ENCODE measurements at regions not wholly inside any gene's neighbourhood (a gene's known extent, or its start where the extent isn't known, plus 50 kb on each side); places are given as distances from the start of the nearest gene placed in this dataset.
A peak's percentile ranks its signal among the peaks of the same experiment; 100 is the strongest.

DNA sequence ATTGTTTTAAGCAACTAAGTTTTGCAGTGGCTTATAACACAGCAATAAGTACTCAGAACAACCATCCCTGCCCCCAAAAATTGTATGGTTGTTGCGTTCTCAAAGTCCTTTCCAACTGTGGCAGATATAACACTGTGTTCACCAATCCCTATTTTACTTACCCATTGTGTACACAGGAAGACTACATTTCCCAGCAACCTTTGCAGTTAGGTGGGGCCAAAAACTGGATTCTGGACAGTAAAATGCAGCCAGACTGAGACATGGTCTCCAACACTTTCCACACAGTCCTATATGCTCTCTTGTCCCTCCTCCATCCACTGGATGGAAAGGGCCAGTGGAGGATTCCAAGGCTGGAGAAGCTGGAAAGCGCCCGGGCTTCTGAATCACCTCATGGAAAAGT lies 523.6 kb downstream of the BCOR start:
- H4K20me1 ChIP-seq (ENCODE audit: insufficient read depth): no peaks in the 10 kb centered on the region

More for the DNA sequence above, 523.6 kb downstream of the BCOR start:
- ChIA-PET POLR2A (no interaction called here), RAD21 (ENCODE audit: low non-redundant PET in 1 of 2, low total read pairs in 2 of 2, uncharacterized antibody in 2 of 2, unreplicated experiment in 2 of 2) (no interaction called here), CTCF (no interaction called here)
- Histone ChIP-seq H3K9me3 (ENCODE audit: control insufficient read depth in 1 of 2, insufficient read depth in 1 of 2, low read depth in 1 of 2, low read length in 2 of 2) (no peaks in the 10 kb centered on the region), H3K9ac (ENCODE audit: low read length) (no peak overlapping the region), H3K4me3 (replicated peaks in 1 of 2; ENCODE audit: low read depth in 1 of 2, low read length in 2 of 2) (no peak overlapping the region), H3K36me3 (ENCODE audit: control insufficient read depth in 1 of 2, insufficient read depth in 2 of 2, low read length in 2 of 2) (no peaks in the 10 kb centered on the region), H3K4me2 (ENCODE audit: low read length) (no peak overlapping the region), H3K9me2 (ENCODE audit: insufficient read depth) (no peaks in the 10 kb centered on the region), H3K27ac (ENCODE audit: low read depth, low read length) (no peak overlapping the region), H3K4me1 (ENCODE audit: control insufficient read depth in 1 of 2, insufficient read depth in 2 of 2, low read length in 2 of 2) (no peaks in the 10 kb centered on the region), H3K79me2 (ENCODE audit: insufficient read depth, low read length) (no peaks in the 10 kb centered on the region), H2AFZ (ENCODE audit: low read depth, low read length, poor library complexity, severe bottlenecking) (no peak overlapping the region), H3K27me3 (ENCODE audit: insufficient read depth, low read length) (no peaks in the 10 kb centered on the region)
- ATAC-seq: peak; percentile 49; the same call in 1 of the 2 replicates
- TF ChIP-seq JUND (IDR thresholded peaks at IDR 0.05) (no peak), TCF7L2 (IDR thresholded peaks at IDR 0.05; ENCODE audit: borderline replicate concordance, extremely low read depth, insufficient read depth, insufficient read length) (no peak), EZH2phosphoT487 (IDR thresholded peaks at IDR 0.05; ENCODE audit: borderline replicate concordance) (no peak), RAD21 (IDR thresholded peaks at IDR 0.05; ENCODE audit: low read depth) (no peak), ELF1 (IDR thresholded peaks at IDR 0.05; ENCODE audit: borderline replicate concordance, low read depth) (no peak), EGR1 (IDR thresholded peaks at IDR 0.05; ENCODE audit: low read depth) (no peak), FOSL1 (IDR thresholded peaks at IDR 0.05; ENCODE audit: low read depth) (no peak), POLR2A (IDR thresholded peaks at IDR 0.05; ENCODE audit: borderline replicate concordance, extremely low read depth, insufficient read depth, insufficient read length) (no peak), ZFX (IDR thresholded peaks at IDR 0.05) (no peak), SP1 (IDR thresholded peaks at IDR 0.05; ENCODE audit: low read depth) (no peak), POLR2AphosphoS5 (IDR thresholded peaks at IDR 0.05; ENCODE audit: low read depth, low read length) (no peak), EZH2 (IDR thresholded peaks at IDR 0.05) (no peak)
- TF ChIP-seq, protein P1, sequence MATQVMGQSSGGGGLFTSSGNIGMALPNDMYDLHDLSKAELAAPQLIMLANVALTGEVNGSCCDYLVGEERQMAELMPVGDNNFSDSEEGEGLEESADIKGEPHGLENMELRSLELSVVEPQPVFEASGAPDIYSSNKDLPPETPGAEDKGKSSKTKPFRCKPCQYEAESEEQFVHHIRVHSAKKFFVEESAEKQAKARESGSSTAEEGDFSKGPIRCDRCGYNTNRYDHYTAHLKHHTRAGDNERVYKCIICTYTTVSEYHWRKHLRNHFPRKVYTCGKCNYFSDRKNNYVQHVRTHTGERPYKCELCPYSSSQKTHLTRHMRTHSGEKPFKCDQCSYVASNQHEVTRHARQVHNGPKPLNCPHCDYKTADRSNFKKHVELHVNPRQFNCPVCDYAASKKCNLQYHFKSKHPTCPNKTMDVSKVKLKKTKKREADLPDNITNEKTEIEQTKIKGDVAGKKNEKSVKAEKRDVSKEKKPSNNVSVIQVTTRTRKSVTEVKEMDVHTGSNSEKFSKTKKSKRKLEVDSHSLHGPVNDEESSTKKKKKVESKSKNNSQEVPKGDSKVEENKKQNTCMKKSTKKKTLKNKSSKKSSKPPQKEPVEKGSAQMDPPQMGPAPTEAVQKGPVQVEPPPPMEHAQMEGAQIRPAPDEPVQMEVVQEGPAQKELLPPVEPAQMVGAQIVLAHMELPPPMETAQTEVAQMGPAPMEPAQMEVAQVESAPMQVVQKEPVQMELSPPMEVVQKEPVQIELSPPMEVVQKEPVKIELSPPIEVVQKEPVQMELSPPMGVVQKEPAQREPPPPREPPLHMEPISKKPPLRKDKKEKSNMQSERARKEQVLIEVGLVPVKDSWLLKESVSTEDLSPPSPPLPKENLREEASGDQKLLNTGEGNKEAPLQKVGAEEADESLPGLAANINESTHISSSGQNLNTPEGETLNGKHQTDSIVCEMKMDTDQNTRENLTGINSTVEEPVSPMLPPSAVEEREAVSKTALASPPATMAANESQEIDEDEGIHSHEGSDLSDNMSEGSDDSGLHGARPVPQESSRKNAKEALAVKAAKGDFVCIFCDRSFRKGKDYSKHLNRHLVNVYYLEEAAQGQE (IDR thresholded peaks at IDR 0.05; ENCODE audit: low read depth): no peak
- TF ChIP-seq, protein P2, sequence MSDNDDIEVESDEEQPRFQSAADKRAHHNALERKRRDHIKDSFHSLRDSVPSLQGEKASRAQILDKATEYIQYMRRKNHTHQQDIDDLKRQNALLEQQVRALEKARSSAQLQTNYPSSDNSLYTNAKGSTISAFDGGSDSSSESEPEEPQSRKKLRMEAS (IDR thresholded peaks at IDR 0.05): no peak
- TF ChIP-seq, protein P3, sequence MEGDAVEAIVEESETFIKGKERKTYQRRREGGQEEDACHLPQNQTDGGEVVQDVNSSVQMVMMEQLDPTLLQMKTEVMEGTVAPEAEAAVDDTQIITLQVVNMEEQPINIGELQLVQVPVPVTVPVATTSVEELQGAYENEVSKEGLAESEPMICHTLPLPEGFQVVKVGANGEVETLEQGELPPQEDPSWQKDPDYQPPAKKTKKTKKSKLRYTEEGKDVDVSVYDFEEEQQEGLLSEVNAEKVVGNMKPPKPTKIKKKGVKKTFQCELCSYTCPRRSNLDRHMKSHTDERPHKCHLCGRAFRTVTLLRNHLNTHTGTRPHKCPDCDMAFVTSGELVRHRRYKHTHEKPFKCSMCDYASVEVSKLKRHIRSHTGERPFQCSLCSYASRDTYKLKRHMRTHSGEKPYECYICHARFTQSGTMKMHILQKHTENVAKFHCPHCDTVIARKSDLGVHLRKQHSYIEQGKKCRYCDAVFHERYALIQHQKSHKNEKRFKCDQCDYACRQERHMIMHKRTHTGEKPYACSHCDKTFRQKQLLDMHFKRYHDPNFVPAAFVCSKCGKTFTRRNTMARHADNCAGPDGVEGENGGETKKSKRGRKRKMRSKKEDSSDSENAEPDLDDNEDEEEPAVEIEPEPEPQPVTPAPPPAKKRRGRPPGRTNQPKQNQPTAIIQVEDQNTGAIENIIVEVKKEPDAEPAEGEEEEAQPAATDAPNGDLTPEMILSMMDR (IDR thresholded peaks at IDR 0.05 in 2 of 3, conservative IDR thresholded peaks at IDR 0.05 in 1 of 3; ENCODE audit: borderline replicate concordance in 1 of 3, insufficient read depth in 1 of 3, low read depth in 2 of 3, low read length in 2 of 3): no peak
- TF ChIP-seq, protein P4, sequence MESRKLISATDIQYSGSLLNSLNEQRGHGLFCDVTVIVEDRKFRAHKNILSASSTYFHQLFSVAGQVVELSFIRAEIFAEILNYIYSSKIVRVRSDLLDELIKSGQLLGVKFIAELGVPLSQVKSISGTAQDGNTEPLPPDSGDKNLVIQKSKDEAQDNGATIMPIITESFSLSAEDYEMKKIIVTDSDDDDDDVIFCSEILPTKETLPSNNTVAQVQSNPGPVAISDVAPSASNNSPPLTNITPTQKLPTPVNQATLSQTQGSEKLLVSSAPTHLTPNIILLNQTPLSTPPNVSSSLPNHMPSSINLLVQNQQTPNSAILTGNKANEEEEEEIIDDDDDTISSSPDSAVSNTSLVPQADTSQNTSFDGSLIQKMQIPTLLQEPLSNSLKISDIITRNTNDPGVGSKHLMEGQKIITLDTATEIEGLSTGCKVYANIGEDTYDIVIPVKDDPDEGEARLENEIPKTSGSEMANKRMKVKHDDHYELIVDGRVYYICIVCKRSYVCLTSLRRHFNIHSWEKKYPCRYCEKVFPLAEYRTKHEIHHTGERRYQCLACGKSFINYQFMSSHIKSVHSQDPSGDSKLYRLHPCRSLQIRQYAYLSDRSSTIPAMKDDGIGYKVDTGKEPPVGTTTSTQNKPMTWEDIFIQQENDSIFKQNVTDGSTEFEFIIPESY (IDR thresholded peaks at IDR 0.05; ENCODE audit: extremely low read depth, insufficient replicate concordance, low read length): no peak
- peak; percentile 1 for DNase-seq (ENCODE audit: low read depth, low spot score)
- intact Hi-C loops (cut with micrococcal nuclease): no loop called here
- no TSS peak for BruUV-seq (replicated peaks)

Measured in HCT116 (cell line).